ENCODE measurements at regions not wholly inside any gene's neighbourhood (a gene's known extent, or its start where the extent isn't known, plus 50 kb on each side); places are given as distances from the start of the nearest gene placed in this dataset.
"Not testable (repeated sequence)": the region's sequence is repeated elsewhere in the genome, so short reads cannot be mapped to it uniquely, and the experiment has no call there.

- DNase-seq = not testable (repeated sequence)
These were observed 69.4 kb upstream of the SLC25A33 start for GRCh38 chr1:9469882-9470281.

DNA sequence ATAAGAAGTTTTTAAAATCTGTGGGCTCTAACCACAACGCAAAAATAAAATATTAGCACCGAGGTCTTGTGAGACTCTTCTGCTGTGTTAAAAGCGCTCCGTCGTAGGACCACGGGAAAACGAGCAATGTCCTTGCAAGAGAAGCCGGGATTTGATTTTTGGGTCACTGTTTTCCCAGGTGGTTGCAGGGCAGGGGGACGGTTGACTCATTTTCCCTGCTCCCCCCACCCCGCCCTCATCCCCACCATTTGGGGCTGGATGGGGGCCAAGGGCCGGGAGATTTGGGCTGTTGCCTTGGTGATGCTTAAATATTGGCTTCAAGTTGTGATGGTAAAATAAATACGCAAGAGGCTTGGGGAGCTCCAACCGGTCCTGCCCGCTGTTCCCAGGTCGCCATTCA, 67.6 kb upstream of the SLC25A33 start:
- no peak for DNase-seq

DNA sequence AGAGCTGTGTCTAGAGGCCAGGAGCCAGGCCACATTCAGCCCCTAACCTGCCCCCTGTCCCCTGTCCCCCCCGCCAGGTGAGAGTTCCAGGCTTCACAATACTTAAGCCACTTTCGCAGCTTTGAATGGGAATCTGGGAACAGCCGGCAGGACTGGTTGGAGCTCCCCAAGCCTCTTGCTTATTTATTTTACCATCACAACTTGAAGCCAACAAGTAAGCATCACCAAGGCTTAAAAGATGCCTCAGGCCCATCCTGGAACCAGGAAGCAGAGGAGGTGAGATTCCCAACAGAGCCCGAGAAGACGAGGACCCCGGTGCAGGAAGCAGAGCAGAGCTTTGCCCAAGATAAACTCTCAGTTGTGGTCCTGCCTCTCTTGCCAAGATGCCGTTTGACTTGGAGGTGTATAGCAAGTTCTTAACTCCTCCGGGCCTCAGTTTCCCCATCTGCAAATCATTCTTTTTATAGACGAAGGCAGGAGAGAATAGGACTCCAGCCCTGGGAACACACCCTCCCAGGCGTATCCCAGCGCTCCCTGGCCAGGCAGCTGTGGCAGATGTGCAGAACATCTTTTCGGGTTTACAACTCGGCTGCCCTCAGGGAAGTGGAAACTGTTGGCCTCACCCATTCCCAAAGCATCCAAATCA, 66.8 kb upstream of the SLC25A33 start:
- no peak for DNase-seq

GRCh38 chr1:9473032-9473807, 66.0 kb upstream of the SLC25A33 start:
- DNase-seq = peak; percentile 99

DNA sequence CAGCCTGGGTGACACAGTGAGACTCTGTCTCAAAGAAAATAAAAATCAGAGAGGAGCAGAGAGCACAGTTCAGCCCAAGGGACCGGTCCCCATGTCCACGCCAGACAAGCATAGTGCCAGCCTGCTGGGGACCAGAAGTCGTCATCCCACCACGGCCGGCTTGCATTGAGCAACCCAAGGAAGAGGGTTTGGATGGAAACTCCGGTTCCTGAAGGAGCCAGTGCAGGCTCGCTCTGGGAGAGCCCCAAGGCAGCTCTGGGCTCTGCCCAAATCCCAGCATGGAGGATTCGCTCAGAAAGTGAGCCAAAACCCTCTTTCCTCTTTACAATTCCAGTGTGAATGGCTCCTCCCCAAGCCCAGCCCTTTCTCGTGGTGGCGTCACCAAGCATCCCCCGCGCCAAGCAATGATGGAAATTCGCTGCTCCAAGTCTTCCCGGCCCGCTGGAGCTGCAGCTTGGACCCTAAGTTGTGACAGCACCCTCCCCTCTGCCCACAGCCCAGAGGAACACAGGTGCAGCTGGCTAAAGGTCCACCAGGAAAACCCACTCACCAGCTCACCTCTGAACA, 64.1 kb upstream of the SLC25A33 start:
- no peak for DNase-seq

DNA sequence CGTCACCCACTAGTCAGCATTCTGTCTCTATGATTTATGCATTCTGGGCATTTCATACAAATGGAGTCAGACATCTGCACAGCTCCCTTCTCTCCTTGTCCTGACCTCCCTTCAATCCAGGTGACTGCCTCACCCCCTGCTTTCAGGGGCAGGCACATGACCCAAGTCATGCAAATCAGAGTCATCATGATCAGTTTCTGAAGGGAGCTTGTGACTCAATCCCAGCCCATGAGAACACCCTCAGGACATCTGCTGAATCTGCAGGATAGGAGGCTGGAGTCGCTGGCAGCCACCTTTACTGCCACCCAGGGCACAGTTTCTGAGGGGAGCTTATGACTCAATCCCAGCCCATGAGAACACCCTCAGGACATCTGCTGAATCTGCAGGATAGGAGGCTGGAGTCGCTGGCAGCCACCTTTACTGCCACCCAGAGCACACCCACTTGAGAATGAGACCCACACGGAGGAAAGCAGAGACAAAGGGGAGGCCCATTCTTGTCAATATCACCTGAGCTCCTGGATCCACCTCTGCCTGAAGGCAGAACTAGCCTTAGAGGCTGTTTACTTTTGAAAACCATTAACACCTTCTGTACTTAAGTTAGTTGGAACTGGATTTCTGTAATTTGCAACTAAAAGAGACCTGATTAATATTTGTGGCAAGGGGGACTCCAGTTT, 62.3 kb upstream of the SLC25A33 start:
- DNase-seq = peak; percentile 18

GRCh38 chr1:9477535-9477934, 61.7 kb upstream of the SLC25A33 start:
- DNase-seq = no peak

DNA sequence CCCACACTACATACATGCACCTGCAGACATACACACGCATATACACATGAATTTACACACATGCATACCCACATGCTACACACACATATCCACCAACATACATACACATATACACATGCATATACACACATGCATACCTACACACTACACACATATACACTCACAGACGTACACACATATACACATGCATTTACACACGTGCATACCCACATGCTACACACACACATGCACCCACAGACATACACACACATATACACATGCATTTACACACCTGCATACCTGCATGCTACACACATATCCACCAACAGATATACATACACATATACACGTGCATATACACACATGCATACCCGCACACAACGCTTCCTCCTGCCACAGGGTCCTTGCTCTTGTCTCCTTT, 61.2 kb upstream of the SLC25A33 start:
- DNase-seq = no peak

GRCh38 chr1:9481048-9481447, 58.2 kb upstream of the SLC25A33 start:
- DNase-seq = peak; percentile 96

GRCh38 chr1:9482403-9482802, 56.9 kb upstream of the SLC25A33 start:
- no peak for DNase-seq

- no peak for DNase-seq
These were observed 56.3 kb upstream of the SLC25A33 start for GRCh38 chr1:9482816-9483572.

DNA sequence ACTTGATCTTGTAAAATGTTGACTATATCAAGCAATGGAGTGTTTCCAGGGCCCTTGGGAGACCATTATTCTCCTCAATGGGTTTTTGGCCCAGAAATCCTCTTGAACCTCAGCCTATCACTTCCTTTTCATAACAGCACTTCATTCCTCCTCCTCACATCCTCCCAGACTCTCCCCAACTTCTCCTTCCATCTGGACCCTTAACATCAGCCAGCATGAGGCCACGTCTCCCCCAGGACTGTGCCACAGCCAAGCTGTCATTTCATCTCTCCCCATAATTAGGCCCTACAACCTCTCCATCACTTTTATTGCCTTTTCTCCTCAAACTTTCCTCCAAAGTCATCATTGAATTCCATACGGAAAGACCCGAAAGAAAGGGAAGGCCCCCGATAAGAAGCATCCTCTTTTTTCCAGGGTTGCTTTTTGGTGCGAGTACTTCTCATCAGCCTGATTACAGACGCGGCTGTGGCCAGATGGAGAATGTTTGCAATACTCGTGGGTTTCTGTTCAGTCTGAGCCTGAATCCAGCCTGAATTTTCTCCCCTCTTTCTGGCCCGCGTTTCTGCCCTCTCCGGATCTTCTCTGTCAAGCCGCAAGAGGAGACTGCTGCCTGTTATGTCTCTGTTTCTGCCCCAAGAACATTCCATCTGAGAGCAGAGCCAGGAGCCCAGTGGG, 52.7 kb upstream of the SLC25A33 start:
- DNase-seq = no peak
